Kidney glomerular epithelial cell (primary cell): ENCODE measurements at regions not wholly inside any gene's neighbourhood (a gene's known extent, or its start where the extent isn't known, plus 50 kb on each side); places are given as distances from the start of the nearest gene placed in this dataset.

Experiments
- DNase-seq: peaks from one replicate; lab custom pipeline; 2025; lab: John Stamatoyannopoulos, UW

DNA sequence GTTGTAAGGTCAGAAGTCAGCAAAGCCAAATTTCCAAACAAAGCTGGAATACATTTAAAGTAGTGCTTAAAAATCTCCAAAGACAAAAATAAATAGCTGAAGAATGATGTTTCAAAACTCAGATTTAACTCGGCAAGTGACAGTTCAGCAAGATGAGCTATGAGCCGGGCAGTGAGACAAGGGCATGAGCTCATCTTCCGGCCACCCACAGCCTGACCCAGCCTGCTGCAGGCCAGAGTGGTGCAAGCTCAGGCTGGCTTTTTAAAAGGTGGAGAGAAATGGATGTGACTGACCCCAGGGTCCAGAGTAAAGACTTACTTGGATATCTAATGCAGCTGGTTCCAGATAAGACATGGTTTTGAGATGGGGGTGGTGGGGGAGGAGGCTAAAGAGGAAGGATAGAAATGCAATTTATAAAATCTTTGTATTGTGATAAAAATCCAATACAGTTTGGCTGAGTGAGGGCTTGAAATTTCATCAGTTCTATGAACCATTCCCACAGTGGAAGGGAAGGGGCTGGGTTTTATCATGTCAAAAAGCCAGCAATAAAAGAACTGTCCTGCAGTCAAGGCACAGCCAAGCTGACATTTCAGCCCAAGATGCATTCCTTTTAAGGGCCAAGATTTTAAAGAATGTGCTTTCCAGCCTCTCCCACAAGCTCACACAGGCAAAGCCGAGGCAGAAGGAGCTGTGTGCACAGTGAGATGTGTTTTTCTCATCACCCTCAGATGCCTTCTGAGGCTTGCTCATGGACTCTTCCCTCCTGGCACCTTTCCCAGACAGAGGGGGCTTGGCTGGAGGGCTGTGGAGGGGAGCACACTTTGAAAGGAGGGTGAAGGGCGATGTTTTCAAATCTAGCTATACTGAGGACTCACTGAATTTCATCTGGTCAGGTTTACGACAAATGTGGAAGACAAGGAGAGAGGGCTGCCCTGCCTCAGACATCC, 97.9 kb upstream of the KLHL29 start:
- DNase-seq, result peak; percentile 76

DNA sequence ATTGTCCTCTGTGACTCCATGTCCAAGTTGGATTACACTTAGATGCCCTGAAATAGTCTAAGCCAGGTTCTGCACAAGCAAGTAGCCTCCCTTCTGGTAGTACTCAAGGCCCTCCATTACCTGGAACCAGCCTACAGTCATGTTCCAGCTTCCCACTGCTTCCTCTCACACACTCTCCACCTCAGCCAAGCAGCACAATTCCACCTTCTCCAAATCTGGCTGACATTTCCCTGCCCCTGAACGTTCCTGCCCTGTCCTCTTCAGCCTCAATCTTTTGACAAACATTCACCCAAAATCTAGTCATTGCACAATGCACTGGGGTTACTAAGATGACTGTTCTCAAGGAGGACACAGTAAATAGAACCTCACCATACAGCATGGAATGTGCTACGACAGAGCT, 95.3 kb upstream of the KLHL29 start:
- DNase-seq, result no peak

DNA sequence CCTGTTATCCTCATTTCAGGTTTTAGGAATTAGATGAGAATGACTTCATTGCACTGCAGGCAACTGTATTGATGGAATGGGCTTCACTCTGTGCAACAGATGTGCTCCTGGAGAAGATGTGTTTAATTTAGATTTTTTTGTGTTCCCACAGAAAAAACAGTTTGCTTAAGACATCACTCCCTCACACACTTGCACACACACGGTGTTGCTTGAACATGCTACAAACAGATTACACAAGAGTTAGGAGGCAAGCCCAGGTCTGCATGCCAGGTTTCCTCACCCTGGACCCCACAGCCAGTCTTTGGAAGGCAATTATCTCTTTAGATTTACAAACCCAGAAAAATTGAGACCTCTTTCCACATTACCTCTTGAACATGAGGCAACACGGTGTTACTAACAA, 93.7 kb upstream of the KLHL29 start:
- DNase-seq, result no peak

DNA sequence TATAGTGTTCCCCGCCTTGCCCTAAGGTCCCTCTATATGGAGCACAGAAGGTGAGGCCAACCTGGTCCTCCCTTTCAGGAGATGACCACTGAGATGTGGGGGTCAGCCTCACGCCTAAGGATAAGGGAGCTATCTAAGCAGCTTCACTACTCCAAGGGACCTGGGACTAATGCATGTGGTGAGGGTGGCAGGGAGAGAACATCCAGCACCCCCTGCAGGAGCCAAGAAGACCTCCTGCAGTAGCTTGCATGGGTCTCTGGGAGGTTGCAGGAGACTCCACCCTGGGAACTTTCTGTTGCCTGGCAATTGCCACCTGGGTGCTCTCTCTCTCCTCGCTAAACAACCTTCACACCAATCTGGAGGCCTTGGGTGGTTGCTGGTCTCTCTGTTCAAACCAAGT, 93.0 kb upstream of the KLHL29 start:
- no peak for DNase-seq

DNA sequence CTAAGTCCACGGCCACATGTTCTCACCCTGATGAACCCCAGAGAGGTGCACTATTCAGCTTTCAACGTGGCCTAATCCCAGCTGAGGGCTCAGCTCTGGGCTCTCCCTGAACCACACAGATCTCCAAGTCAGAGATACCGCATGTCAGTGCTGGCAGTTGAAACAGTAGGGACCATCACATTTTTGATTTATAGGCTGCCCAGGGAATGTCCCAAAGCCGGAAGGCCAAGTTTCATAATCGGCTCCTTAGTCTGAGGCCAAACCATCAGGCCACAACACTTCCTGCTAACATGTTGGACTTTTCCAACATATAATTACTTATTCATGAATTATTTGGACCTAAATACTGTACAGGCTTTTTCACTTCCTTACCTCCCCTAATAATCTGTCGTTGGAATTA, 91.9 kb upstream of the KLHL29 start:
- DNase-seq, result no peak

DNA sequence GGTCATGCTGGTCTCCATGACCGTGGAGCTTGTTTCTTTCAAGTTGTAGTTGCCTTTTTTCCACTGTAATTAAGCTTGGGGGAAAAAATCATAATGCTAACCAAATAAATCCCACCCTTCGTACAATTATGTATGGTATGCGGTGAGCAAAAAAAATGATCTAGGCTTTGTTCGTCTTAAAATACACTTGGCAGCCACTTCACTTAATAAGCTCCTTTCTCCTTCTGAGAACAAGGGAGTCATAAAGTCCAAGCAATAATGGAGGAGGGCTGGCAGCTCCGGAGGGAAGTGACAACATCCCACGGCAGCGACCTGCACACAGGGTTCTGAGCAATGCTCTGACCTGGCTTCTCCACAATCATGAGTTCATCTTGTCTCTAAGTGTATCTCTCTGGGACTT, 91.2 kb upstream of the KLHL29 start:
- DNase-seq, result no peak

DNA sequence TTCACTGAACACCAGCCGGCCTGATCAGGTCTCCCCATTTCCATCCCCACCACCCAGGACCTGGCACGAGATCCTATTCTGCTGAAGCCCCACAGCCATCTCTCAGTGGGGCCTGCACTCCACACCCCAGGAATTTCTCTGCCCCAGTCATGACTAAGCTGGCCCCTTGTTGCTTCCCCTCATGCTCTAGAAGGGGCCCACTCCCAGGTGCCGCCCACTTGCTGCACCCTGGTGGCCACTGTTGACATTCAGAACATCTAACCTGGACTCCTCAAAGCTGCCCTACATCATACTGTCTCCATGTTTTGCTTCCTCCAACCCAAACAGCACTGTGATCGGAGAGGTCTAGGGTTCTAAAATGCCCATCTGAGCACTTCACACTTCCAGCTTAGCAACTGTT, 90.7 kb upstream of the KLHL29 start:
- DNase-seq, result no peak

DNA sequence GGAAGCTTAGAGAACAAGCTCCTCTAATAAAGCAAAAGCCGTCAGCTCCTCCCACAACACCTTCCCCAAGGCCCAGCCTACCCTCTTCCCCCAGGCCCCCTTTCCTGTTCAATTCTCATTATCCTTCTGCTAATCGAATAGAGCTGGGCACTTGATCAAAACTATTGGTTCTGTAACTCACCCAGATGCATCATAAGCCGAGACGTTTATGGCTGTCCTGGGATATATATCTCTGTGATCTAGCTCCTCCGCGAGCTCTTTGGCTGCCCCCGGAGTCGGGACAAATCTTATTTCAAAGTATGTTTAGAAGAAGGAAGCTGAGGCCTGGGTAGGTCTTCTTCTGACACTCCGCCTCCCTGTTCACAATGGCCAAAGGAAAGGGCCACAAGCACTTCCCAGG, 88.3 kb upstream of the KLHL29 start:
- no peak for DNase-seq

DNA sequence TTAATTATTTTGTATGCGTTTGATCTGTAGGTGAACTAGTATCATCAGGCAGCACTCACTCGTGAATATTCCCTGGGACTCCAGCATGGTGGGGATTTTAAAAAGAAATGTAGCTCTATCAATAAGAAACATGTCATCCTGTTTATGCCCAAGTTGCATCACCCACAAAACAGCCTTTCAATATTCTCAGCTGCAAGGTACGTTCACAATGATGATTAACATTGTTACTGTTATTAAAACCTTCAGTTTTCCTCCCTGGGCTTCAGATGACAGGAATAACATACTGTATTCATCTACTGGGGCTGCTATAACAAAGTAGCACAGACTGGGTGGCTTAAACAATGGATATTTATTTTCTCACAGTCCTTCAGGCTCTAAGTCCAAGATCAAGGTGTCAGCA, 87.9 kb upstream of the KLHL29 start:
- DNase-seq, result no peak

DNA sequence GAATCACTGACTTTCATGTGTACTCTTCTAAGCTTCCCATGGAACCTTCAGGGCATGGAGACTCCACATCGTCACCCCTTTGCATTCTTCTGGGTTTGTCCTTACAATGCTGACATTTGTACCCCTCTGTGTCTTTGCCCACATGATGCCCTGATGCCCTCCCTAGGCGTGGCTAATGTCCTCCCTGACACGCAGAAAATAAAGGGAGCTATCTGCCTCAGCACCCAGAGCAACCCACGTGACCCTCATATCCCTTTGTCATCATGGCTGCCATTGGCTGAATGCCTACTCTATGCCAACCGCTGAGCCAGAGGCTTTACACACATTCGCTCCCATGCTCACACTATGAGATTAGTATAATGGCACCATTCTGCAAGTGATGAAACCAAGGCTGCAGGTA, 86.4 kb upstream of the KLHL29 start:
- no peak for DNase-seq

DNA sequence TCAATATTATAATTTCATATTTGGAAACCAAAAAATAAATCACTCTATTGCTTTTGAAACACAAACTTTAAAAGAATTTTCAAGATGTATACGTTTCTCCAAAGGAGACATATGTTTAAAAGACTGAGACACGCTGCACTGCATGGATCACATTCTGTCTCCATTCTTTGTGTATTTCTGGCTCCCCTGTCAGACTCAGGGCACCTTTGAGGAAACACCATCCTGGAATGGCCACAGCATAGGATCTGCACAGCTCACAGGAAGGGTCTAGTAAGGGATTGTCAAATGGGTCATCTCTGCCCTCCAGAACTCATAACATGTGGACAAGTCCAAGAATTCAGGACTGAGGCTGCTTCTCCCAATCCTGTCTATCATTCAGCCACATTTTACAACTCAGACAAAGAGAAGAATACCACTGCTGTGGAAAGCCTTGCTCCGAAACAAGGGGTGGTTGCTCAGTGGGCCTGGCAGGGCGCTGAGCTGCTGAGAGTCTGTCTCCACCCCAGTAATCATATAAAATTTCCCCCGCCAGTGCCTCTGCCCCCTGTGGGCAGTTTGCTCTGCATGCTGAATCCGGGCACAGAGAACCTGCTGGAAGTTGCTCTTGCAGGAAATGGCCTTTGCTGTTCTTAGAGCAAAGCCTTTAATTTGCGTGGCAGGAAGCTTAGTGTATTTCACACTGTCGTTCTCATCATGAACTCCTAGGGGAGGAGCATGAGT, 85.3 kb upstream of the KLHL29 start:
- DNase-seq, result no peak

DNA sequence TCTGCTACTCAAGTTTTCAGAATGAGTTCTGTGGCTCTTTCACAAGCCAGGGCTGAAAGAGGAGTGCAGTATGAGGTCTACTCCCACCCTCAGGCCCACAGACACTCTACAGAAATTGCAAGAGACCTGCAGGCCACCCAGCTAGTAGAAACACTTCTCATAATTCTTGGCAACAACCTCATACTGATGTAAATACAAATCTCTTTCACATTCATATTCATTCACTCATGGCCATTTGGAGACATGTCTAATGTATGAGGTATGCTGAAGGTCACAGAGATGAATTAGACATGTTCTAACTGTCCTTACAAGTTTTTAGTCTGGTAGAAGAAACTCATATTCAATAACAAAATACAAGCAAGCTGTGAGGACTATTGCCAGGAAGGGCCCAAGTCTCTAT, 83.8 kb upstream of the KLHL29 start:
- no peak for DNase-seq

DNA sequence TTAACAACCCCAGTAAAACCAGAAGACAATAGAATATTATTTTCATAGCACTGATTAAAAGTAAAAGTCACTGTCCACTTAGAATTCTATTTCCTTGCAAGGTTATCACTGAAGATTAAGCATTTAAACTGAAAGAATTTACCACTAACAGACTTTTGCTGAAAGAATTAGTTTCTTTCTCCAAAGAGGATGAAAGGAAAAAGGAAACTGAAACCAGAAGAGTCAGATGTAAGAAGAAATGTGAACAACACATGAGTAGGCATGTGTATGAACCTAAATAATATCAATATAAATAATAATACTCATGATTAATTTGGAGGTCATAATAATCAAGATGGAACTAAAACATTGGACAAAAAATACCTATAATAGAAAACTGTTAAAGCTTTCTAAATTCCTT, 82.4 kb upstream of the KLHL29 start:
- DNase-seq, result no peak

DNA sequence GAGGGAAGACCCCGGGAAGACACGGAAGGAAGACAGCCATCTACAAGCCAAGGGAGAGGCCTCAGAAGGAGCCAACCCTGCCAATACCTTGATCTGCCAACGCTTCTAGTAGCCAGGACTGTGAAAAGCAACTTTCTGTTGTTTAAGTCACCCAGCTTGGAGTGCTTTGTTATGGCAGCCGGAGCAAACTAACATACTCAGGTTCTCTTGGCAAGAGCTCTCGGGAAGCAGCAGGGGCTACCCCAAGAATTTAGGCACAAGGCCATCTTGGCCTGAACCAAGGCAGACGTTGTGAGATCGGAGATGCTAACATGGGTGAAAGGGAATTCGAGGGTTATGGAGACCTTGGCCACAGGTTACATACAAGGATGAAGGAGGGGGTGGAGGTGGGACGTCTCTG, 78.6 kb upstream of the KLHL29 start:
- no peak for DNase-seq

DNA sequence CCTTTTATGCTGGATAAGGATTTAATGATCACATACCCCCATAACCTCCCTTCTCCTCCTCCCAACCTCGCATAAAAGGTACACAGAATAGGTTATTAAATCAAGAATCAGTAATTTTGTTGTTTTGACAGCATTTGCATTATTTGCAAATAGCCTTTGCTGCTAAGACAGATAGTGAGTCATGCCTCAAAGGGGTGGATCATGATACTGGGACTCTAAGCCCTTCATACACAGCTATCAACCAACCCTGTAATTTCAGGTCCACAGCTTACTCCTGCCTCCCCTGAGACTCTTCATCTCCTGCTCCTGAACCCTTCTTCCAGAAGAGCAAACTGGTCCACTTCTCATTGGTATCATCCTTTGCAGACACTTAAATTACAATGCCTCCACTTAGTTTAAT, 73.8 kb upstream of the KLHL29 start:
- no peak for DNase-seq

DNA sequence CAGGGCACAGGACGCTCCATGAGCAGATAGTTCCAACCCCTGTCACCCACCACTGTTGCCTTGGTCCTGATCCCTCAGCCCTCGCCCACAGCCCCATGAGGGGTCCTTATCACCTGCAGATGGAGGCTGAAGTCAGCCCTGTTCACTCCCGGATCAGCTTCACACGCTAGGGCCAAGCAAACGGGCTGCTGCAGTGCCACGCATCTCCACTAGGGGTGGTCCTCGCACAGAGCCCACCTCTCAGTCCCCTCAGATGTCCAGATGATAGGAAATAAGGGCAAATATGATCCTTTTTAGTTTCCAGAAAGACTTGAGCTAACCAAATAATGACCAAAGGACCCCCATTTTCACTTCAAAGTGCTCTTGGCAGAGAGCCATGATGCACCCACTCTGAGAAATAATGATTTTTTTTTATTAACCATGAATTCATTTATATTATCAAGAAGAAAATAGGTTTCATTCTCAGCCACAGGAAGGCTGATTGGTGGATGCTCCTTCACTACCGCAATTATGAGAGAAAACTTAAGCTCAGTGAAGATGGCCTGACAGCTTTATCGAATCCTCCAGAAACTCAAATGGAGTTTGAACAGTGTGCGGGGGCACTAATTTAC, 71.9 kb upstream of the KLHL29 start:
- no peak for DNase-seq

DNA sequence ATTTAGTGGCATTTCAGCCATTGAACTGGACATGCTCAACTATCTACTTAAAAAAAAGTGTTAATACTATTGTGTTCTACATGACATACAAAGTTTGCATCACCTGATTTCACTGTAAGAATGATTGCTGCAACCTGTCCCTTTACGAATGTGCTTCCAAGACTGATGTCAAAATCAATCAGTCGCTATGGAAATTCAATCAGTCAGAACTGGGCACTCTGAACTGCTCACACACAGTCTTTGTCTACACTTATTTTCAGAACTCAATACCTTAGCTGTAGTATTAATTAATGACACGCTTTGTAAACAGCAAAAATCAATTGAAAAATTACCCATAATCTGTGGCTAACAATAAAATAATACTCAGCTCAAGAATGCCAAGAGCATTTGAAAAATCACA, 70.3 kb upstream of the KLHL29 start:
- DNase-seq, result no peak

DNA sequence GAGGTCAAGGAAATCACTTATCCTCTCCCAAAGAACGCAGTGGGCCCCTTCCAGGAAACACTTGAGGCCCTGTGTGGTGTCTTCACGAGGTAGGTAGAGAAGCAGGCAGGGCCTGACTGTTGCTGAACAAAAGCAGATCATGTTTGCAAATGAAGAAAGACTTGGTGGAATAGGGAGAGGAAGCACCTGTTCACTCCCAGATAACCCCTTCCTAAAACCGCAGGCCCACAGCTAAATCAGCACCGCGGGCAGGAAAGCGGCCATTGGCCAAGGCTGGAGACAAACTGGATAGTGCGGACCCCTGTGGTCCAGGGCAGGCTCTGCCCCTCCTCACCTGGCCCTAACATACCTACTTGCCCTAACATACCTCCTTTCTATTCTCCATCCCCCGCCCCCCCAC, 64.9 kb upstream of the KLHL29 start:
- no peak for DNase-seq

DNA sequence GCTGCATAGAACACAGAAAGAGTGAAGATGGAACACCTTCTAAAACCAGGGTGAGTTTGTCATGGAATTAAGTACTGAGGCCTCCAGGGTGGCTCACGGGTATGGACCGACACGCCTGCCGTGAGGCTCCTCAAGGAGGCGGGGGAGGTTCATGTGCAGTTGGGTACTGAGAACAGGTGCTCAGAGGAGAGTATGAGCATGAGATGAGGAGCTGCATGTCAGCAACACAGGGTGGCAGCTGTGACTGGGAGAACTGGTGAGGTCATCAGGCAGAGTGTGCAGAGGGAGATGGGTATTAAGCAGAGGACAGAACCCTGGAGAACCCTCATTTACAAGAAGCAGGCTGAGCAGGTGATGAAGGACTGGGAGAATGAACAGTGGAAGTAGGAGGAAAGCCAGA, 63.2 kb upstream of the KLHL29 start:
- DNase-seq, result no peak

DNA sequence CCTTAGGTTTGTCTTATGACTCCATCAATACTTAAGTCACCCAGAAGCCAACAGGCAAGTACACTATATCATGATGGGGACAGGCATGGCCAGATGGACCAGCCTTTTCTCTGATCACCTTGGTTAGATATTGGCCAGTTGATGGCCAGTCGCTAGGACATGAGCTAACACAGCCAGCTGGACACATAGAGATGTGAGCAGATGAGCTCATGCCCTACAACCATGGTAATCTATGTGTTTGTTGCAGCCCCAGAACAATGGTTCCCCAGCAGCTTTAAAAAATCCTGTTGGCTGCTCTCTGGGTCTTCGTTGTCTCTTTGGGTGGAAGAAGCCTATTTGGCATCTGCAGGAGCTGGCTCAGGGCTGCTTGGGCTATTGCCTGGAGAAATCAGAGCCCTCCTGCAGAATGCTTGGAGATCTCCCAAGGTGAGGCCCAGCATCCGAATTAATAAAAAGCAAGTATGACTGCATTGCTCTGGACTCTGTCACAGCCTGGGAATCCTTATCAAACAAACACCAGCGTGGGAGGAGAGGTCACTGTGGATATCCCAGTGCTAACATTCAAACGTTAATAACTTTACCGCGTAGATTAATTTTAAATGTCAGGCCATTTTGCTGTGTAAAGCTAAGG, 62.3 kb upstream of the KLHL29 start:
- DNase-seq, result no peak

DNA sequence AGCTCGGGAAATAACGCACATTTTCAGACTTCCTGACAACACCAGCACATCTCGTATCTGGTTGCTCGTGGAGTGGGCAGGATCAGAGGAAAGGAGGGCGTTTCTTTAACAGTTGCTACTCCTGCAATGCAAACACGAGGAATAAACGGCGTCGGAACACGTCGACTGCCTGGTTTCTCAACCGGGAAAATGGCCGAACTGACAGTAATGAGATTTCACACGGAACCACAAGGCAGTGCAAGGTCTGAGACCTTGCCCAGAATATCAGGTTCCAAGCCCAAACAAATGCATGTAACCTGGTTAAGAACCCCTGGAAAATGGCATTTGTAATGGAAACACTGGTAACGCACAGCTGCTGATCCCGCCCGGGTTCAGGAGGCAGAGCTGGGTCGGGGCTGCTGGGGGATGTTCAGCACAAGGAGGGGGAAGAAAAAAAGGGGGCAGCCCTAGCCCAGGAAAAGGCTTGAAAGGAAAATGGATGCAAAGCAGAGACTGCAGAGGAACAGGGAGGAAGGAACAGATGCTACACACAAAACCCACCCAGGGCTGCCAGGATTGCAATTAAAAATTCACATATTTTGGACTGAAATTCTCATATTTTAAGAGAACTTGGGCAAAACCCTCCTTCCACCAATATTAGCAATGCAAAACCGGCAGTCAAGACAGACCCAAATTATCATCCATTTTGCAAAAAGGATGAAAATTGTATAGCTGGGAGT, 61.6 kb upstream of the KLHL29 start:
- no peak for DNase-seq
